ENCODE measurements at regions not wholly inside any gene's neighbourhood (a gene's known extent, or its start where the extent isn't known, plus 50 kb on each side); places are given as distances from the start of the nearest gene placed in this dataset.

- Mint-ChIP-seq H3K4me3 (ENCODE audit: unreplicated experiment) (no peak overlapping the region), H3K36me3 (ENCODE audit: low read depth) (no peaks in the 10 kb centered on the region), H3K4me1 (ENCODE audit: low read depth) (no peaks in the 10 kb centered on the region), H3K9me3 (ENCODE audit: low read depth) (peaks cover 32% of the 10 kb centered on the region), H3K27me3 (ENCODE audit: low read depth) (no peaks in the 10 kb centered on the region), H3K27ac (ENCODE audit: unreplicated experiment) (no peak overlapping the region)
- TF ChIP-seq, protein P1, sequence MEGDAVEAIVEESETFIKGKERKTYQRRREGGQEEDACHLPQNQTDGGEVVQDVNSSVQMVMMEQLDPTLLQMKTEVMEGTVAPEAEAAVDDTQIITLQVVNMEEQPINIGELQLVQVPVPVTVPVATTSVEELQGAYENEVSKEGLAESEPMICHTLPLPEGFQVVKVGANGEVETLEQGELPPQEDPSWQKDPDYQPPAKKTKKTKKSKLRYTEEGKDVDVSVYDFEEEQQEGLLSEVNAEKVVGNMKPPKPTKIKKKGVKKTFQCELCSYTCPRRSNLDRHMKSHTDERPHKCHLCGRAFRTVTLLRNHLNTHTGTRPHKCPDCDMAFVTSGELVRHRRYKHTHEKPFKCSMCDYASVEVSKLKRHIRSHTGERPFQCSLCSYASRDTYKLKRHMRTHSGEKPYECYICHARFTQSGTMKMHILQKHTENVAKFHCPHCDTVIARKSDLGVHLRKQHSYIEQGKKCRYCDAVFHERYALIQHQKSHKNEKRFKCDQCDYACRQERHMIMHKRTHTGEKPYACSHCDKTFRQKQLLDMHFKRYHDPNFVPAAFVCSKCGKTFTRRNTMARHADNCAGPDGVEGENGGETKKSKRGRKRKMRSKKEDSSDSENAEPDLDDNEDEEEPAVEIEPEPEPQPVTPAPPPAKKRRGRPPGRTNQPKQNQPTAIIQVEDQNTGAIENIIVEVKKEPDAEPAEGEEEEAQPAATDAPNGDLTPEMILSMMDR (IDR thresholded peaks at IDR 0.05): no peak
- DNase-seq (ENCODE audit: low spot score): no peak
These were observed 480.5 kb downstream of the DMRT2 start for GRCh38 chr9:1530696-1531095.

DNA sequence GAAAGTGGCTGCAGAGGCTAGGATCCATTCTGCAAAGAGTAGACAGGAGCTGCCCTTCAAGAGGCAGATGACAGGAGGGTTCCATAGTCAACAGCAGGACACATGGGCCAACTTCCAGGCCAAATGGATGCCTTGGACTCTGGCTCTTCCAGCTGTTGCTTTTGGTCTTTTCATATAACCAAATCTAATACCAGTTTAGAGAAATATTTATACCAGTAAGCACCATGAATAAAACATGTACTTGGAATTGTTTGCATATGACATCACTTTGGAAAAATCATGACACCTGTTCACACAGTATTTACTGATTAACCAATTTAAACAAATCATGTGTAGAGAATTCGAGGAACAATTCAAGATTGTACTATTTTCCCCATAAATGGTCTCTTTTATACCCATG lies 481.3 kb downstream of the DMRT2 start:
- Mint-ChIP-seq H3K9me3 (ENCODE audit: low read depth) (peaks cover 32% of the 10 kb centered on the region), H3K4me3 (ENCODE audit: unreplicated experiment) (no peak overlapping the region), H3K4me1 (ENCODE audit: low read depth) (no peaks in the 10 kb centered on the region), H3K27ac (ENCODE audit: unreplicated experiment) (no peak overlapping the region), H3K36me3 (ENCODE audit: low read depth) (no peaks in the 10 kb centered on the region), H3K27me3 (ENCODE audit: low read depth) (no peaks in the 10 kb centered on the region)
- no peak for DNase-seq (ENCODE audit: low spot score)
- TF ChIP-seq, protein P1 (IDR thresholded peaks at IDR 0.05): no peak

DNA sequence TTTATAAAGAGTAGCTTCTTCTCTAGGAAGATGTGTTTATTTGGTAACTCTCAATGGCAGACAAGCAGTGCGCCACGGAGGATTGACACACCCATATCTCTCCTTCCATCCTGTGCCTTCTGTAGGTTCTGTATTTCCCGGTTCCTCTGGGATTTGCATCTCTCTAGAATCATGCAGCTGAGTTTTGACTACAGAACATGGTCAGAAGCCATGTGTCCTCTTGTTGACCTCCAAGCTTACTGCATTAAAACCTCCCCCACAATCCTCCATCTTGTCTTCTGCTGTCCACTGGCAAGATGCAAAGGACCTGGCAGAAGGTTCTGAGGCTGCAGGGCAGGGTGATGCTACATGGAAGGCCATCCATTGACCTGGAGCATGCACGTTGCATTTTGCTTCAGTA lies 482.0 kb downstream of the DMRT2 start:
- Mint-ChIP-seq H3K4me1 (ENCODE audit: low read depth) (no peaks in the 10 kb centered on the region), H3K27me3 (ENCODE audit: low read depth) (no peaks in the 10 kb centered on the region), H3K36me3 (ENCODE audit: low read depth) (no peaks in the 10 kb centered on the region), H3K9me3 (ENCODE audit: low read depth) (peaks cover 34% of the 10 kb centered on the region), H3K27ac (ENCODE audit: unreplicated experiment) (no peak overlapping the region), H3K4me3 (ENCODE audit: unreplicated experiment) (no peak overlapping the region)
- TF ChIP-seq, protein P1 (IDR thresholded peaks at IDR 0.05): no peak
- no peak for DNase-seq (ENCODE audit: low spot score)

- no peak overlapping the region for H3K4me3 Mint-ChIP-seq (ENCODE audit: unreplicated experiment)
- H3K36me3 Mint-ChIP-seq (ENCODE audit: low read depth): no peaks in the 10 kb centered on the region
- H3K27me3 Mint-ChIP-seq (ENCODE audit: low read depth): no peaks in the 10 kb centered on the region
- DNase-seq (ENCODE audit: low spot score): no peak
- H3K4me1 Mint-ChIP-seq (ENCODE audit: low read depth): no peaks in the 10 kb centered on the region
- H3K9me3 Mint-ChIP-seq (ENCODE audit: low read depth): peaks cover 18% of the 10 kb centered on the region
- H3K27ac Mint-ChIP-seq (ENCODE audit: unreplicated experiment): no peak overlapping the region
- TF ChIP-seq, protein P1 (IDR thresholded peaks at IDR 0.05): no peak
These were observed 480.1 kb upstream of the SMARCA2 start for GRCh38 chr9:1535051-1535450.

GRCh38 chr9:1535599-1535998 lies 479.5 kb upstream of the SMARCA2 start:
- H3K4me3 Mint-ChIP-seq (ENCODE audit: unreplicated experiment): no peak overlapping the region
- no peaks in the 10 kb centered on the region for H3K4me1 Mint-ChIP-seq (ENCODE audit: low read depth)
- DNase-seq (ENCODE audit: low spot score): no peak
- no peaks in the 10 kb centered on the region for H3K36me3 Mint-ChIP-seq (ENCODE audit: low read depth)
- no peaks in the 10 kb centered on the region for H3K27me3 Mint-ChIP-seq (ENCODE audit: low read depth)
- TF ChIP-seq, protein P1 (IDR thresholded peaks at IDR 0.05): no peak
- no peak overlapping the region for H3K27ac Mint-ChIP-seq (ENCODE audit: unreplicated experiment)
- peaks cover 18% of the 10 kb centered on the region for H3K9me3 Mint-ChIP-seq (ENCODE audit: low read depth)
